ENCODE measurements at regions not wholly inside any gene's neighbourhood (a gene's known extent, or its start where the extent isn't known, plus 50 kb on each side); places are given as distances from the start of the nearest gene placed in this dataset.
"Not testable (repeated sequence)": the region's sequence is repeated elsewhere in the genome, so short reads cannot be mapped to it uniquely, and the experiment has no call there.

DNA sequence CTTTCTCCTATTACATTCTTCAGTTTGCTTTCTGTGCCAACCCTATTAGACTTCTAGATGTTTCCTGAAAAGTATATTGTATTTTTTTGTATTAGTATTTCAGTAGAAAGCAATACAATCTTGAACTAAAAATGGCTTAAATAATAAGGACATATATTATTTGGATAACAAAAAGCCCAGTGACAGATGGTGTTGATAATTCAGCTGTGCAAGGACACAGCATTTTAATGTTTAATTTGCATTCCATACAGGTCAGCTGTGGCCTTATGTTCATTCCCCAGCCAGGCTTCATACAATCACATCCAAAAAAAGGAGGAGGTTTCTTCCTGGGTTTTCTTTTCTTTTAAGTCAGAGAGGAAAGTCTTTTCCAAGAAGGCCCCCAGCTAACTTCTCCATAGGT is 236.9 kb downstream of the CD109 start:
- Histone ChIP-seq H3K27ac (no peak overlapping the region), H3K36me3 (no peaks in the 10 kb centered on the region), H3K4me3 (no peak overlapping the region), H3K27me3 (no peaks in the 10 kb centered on the region), H3K4me1 (no peaks in the 10 kb centered on the region), H3K9me3 (peaks cover 0 to 15% (median 10%) of the 10 kb centered on the region in 3 donors)
- DNase-seq, result no peak
- intact Hi-C loops (cut with DNase I; ENCODE audit: low total_unique reads), result no loop called here
- TF ChIP-seq, protein P1, sequence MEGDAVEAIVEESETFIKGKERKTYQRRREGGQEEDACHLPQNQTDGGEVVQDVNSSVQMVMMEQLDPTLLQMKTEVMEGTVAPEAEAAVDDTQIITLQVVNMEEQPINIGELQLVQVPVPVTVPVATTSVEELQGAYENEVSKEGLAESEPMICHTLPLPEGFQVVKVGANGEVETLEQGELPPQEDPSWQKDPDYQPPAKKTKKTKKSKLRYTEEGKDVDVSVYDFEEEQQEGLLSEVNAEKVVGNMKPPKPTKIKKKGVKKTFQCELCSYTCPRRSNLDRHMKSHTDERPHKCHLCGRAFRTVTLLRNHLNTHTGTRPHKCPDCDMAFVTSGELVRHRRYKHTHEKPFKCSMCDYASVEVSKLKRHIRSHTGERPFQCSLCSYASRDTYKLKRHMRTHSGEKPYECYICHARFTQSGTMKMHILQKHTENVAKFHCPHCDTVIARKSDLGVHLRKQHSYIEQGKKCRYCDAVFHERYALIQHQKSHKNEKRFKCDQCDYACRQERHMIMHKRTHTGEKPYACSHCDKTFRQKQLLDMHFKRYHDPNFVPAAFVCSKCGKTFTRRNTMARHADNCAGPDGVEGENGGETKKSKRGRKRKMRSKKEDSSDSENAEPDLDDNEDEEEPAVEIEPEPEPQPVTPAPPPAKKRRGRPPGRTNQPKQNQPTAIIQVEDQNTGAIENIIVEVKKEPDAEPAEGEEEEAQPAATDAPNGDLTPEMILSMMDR (IDR thresholded peaks at IDR 0.05), result no peak

DNA sequence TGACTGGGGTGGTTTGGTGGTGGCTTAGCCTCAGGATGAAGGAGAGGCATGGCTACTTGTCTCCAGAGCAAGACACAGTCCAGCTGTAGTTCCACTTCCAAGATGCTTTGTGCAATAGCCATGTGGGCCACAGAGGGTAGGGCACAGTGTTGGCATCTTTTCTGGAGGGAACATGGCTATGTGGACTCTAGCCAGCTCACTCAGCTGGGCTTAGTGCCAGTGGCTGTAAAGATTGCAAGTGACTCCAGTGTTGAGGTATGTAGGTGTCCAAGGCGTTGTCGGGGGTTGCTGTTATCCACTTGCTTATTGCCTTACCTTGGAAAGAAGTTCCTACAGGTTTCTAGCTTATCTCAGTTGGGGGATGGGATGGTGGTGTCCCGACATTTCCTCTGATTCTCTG is 233.4 kb downstream of the CD109 start:
- H3K4me1 ChIP-seq, result no peaks in the 10 kb centered on the region
- no peak for DNase-seq
- intact Hi-C loops (cut with DNase I; ENCODE audit: low total_unique reads), result no loop called here
- peaks cover 0 to 22% (median 16%) of the 10 kb centered on the region in 3 donors for H3K9me3 ChIP-seq
- H3K4me3 ChIP-seq, result no peak overlapping the region
- H3K27ac ChIP-seq, result no peak overlapping the region
- TF ChIP-seq, protein P1 (IDR thresholded peaks at IDR 0.05), result no peak
- H3K27me3 ChIP-seq, result no peaks in the 10 kb centered on the region
- no peaks in the 10 kb centered on the region for H3K36me3 ChIP-seq

DNA sequence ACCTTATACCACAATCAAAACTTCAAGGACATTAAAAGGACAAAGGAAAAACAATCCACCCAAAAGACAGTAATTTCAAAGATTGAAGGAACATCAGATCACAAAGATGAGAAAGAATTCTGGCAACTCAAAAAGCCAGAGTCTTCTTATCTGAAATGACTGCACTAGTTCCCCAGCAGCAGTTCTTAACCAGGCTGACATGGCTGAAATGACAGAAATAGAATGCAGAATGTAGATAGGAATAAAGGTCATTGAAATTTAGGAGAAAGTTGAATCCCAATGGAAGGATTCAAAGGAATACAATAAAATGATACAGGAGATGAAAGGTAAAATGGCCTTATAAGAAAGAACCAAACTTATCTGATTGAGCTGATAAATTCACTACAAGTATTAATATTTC is 231.4 kb downstream of the CD109 start:
- intact Hi-C loops (cut with DNase I; ENCODE audit: low total_unique reads), result no loop called here

DNA sequence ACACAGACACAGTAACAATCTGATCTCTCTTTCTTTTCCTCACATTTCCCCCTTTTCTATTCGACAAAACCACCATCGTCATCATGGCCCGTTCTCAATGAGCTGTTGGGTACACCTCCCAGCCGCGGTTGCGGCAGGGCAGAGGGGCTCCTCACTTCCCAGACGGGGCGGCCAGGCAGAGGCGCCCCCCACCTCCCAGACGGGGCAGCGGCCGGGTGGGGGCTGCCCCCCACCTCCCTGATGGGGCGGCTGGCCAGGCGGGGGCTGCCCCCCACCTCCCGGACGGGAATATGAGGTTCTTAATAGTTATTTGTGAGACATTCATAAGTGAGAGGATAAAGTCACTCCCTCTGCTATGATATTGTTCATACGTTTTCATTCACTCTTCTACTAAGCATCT is 229.7 kb downstream of the CD109 start:
- intact Hi-C loops (cut with DNase I; ENCODE audit: low total_unique reads); H3K4me3 ChIP-seq; H3K27me3 ChIP-seq; H3K27ac ChIP-seq; H3K4me1 ChIP-seq; DNase-seq; H3K36me3 ChIP-seq: not testable (repeated sequence)
- peaks cover 0 to 22% (median 16%) of the 10 kb centered on the region in 3 donors for H3K9me3 ChIP-seq

More for the DNA sequence above, 231.4 kb downstream of the CD109 start:
- Histone ChIP-seq H3K4me3 (no peak overlapping the region), H3K27ac (no peak overlapping the region), H3K36me3 (no peaks in the 10 kb centered on the region), H3K27me3 (no peaks in the 10 kb centered on the region), H3K4me1 (no peaks in the 10 kb centered on the region), H3K9me3 (peaks cover 0 to 22% (median 16%) of the 10 kb centered on the region in 3 donors)
- TF ChIP-seq, protein P1 (IDR thresholded peaks at IDR 0.05), result no peak
- no peak for DNase-seq

DNA sequence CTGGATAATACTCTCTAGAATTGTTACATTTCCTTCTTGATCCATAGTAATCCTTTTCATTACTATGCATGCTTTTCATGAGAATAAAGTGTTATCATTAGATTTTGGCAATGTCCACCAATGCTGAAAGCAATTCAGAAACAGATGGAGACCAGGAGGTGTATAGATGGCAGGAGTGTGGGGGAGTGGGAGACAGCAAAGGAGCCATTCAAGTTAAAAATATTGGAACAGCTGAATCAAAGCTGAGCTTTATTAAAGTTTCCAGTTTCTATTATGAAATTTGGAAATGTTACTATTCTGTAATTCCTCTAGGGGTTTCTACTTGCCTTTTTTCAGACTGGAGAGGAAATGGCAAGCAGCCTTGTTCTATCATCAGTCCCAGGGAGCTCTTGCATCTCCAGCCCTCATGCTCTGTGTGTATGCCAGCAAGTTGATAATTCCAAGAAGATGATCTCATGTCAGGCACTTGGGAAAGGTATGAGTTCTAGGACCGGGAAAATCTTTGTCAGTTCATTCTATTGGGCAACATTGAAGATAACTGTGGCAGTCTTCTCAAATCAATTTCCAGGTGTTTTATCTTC is 228.0 kb downstream of the CD109 start:
- H3K4me3 ChIP-seq, result no peak overlapping the region
- TF ChIP-seq, protein P1 (IDR thresholded peaks at IDR 0.05), result no peak
- no peak overlapping the region for H3K27ac ChIP-seq
- H3K9me3 ChIP-seq, result peaks cover 0 to 18% (median 11%) of the 10 kb centered on the region in 3 donors
- DNase-seq, result peak in 1 of 2 donors; percentile 27
- H3K27me3 ChIP-seq, result no peaks in the 10 kb centered on the region
- intact Hi-C loops (cut with DNase I; ENCODE audit: low total_unique reads), result no loop called here
- H3K4me1 ChIP-seq, result no peaks in the 10 kb centered on the region
- H3K36me3 ChIP-seq, result no peaks in the 10 kb centered on the region

DNA sequence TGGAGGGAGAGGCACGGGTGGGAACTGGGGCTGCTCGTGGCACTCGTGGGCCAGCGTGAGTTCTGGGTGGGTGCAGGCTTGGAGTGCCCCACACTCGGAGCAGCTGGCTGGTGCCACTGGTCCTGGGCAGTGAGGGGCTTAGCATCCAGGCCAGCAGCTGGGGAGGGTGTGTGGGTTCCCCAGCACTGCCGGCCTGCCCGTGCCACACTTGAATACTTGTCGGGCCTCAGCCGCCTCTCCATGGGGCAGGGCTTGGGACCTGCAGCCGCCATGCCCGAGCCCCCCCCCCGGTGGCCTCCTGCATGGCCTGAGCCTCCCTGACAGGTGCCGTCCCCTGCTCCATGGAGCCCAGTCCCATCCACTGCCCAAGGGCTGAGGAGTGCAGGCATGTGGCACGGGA is 207.2 kb downstream of the CD109 start:
- Histone ChIP-seq H3K9me3 (peaks cover 0 to 20% (median 15%) of the 10 kb centered on the region in 3 donors), H3K4me3 (no peak overlapping the region), H3K36me3 (no peaks in the 10 kb centered on the region), H3K27ac (no peak overlapping the region), H3K4me1 (no peaks in the 10 kb centered on the region), H3K27me3 (no peaks in the 10 kb centered on the region)
- no peak for DNase-seq
- TF ChIP-seq, protein P1 (IDR thresholded peaks at IDR 0.05), result no peak
- intact Hi-C loops (cut with DNase I; ENCODE audit: low total_unique reads), result no loop called here
